ENCODE measurements at regions not wholly inside any gene's neighbourhood (a gene's known extent, or its start where the extent isn't known, plus 50 kb on each side); places are given as distances from the start of the nearest gene placed in this dataset.

DNA sequence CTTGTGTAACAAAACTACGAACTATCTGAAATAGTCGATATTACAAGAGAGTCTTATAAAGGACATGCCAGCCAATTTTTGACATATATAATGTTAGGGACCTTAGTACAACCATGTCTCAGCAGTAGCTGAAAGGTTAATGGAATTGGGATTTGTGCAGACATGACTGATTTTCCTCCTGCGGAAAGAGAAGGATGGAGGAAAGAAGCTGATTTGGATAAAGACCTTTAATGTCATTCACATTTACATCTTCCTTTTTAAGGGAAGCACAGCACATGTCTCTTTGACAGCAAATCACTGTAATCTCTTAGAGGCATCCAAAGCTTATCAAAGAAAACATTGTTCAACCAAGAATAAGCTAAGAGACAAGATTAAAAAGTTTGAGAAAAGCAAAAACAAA lies 1976.2 kb upstream of the IGFBP7 start:
- no peak for DNase-seq

DNA sequence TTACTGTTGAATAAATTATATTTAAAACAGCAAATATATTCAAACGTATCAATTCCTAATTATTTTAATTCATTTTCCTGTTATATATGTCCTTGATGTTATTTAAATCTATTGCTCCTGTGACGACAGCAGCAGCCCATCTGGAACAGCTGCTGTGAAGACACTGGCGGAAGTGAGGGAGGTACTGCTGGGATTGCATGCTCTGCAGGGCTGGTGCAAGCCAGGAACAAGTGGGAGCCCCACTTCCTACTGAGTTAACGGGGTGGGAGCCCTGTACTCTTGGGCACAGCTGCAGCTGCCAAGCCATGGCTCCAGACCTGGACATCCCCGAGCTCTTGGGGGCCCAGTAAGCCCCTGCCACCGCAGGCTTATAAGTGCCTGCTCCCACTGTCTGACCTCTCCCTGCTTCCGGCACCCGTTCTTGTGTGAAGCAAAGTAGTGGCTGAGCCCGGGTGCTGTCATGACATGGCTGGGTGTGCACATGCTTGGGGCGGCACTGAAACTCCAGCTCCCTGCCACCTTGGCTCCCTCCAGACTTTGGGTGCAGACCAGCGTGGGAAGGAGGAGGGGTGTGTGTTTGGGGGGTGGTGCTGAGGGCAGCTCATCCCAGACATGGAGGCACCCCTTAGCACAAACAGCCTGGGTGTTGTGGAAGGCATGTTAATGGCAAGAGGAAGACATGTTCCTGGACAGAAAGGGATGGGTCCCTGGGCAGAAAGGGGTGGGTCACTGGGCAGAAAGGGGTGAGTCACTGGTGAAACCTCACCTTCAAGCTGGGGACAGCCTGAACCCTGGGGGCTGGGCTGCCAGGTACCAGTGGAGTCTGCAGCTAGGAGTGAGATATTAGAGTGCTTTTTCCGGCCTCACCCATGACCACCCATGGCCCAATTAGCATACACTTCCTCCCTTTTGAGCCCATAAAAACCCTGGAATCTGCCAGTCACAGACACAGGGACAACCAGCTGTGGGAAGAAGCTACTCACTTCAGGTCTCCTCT lies 1981.3 kb upstream of the IGFBP7 start:
- peak; percentile 1 for DNase-seq

GRCh38 chr4:59094505-59094904 lies 1984.3 kb upstream of the IGFBP7 start:
- DNase-seq, result no peak

GRCh38 chr4:59102311-59102710 lies 1992.1 kb upstream of the IGFBP7 start:
- DNase-seq, result no peak

- DNase-seq, result no peak
Observed at GRCh38 chr4:59120287-59120814, 2010.2 kb upstream of the IGFBP7 start.

GRCh38 chr4:59122626-59123025 lies 2012.4 kb upstream of the IGFBP7 start:
- DNase-seq, result no peak

- DNase-seq, result no peak
Observed at GRCh38 chr4:59126159-59126558, 2016.0 kb upstream of the IGFBP7 start.

- DNase-seq, result no peak
Observed at GRCh38 chr4:59127006-59127405, 2016.8 kb upstream of the IGFBP7 start.

GRCh38 chr4:59127743-59128142 lies 2017.6 kb upstream of the IGFBP7 start:
- no peak for DNase-seq

DNA sequence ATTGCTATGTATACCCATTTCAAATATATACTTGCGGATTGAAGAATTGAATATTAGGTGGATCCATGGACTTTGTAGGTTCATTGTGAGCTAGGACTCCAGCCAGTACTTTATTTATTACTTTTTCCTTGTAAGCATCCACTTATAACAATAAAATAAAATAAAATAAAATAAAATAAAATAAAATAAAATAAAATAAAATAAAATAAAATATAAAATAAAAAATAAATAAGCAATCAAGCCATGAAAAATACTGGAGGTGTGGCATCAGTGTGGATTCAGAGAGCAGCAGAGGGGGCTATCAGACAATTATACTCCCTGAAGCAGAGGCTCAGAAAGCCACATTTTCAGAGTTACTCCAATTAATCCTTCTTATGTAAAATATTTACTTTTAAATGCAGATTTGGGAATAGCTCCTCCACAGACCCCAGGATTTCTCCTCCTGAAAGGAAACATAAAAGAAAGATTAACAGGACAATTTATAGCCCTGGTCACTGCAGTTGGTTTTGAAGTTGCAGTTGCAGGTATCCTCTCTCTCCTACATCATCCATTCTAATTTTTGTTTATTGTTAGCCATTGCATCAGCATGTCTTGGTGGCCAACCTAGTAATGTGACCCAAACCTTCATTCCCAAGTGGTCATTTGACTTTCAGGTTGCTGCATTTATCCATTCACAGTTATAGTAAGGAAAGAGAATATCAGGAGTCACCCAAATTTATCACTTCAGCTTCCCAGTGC lies 2025.2 kb upstream of the IGFBP7 start:
- no peak for DNase-seq

DNA sequence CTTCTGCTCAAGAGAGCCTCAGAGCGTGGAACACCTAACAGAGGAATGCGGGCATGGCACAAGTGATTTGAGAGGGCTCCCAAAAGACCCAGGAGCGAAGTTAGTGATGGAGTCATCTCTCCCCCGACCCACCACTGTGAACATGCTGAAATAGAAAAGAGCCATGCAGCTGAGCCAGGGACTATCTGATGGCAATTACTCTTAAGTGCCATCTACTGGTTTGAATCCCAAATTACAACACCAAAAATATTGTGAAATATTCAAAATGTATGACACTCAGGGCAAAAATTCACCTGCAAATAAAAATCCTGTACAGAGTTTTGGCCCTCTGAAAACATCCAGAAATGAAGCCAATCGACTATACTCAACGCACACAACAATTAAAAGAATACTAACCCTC lies 2038.9 kb upstream of the ADGRL3 start:
- DNase-seq, result no peak

DNA sequence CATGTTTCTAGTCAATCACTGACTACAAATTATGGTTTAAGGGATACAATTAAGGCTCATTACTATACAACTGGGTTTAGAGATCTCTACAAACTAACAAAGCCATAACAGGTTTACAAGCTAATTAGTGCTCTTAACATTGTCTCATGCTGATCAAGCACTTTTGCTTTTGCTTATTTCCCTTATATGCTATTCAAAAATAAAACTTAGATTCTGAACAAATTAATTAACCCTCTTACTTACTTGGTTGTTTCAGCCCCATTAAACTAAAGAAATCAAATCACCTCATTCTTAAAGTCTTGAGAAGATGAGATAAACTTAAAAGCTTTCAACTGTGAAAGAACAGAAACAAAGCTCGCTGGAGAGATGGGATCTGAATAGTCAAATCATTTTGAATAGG lies 2024.5 kb upstream of the ADGRL3 start:
- no peak for DNase-seq

DNA sequence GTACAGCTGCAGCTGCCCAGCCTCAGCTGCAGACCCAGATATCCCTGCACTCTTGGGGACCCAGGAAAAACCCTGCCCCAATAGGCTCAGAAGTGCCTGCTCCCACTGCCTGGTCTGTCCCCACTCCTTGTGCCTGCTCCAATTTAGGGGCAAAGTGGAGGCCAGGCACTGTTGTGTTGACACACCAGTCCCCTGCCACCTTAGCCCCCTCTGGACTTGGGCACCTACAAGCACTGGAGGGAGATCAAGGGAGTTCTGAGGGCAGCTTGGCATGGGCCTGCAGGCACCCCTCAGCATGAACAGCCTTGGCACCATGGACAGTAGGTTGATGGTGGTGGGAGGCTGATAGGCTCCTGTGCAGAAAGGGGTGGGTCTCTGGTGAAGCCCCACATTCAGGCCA lies 2020.8 kb upstream of the ADGRL3 start:
- DNase-seq, result no peak

GRCh38 chr4:59180161-59180560 lies 2020.0 kb upstream of the ADGRL3 start:
- no peak for DNase-seq

DNA sequence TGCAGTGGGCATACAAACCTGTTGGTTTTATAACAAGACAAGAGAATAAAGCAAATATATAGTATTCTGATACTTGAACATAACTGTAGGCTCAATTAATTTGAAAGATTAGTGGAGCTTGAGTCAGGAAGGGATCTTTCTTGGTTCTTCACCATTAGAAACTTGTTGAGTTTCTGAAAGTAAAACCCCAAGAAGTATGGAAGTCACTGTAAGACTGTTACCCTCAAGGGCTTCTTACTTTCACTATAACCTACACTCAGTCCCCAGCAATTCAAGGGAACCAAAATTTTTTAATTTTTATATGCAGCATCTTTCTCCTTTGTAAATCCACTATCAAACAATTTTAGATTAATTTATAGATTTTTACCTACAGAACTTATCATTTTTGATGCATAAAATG lies 2019.2 kb upstream of the ADGRL3 start:
- no peak for DNase-seq

DNA sequence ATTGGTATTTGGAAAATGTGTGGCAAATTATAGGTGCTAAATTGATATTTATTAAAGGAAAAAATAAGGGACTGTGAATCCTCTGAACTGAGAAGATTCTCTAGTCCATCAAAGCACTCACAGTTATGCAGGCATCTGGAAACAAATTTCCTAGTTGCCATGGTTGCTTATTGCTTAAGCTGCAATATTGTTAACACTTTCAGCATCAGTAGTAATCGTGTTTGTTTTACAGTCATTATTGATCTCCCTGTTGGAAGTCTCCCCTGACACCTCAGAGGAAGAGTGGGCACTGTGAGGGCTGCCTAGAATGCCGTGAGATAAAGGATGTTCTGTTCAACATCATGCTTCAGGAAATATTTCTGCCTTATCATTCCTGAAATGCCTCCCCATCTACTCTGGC lies 2004.3 kb upstream of the ADGRL3 start:
- no peak for DNase-seq

DNA sequence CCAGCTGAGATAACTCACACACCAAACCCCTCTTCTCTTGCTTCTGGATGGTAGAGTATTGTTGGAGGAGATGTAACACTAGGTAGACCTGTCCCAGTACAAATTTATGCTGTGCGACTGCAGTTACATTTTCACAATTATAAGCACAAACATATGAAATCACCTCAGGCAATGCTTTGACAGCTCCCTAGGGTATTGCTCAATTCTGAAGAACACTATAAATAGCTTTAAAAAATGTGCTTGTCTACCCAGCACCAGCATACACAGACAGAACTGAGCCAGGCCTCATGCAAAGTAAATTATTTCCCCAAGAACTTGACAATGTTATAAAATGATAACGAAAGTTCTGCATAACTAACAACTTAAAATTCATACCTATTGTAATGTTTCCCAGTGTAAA lies 1999.1 kb upstream of the ADGRL3 start:
- no peak for DNase-seq

DNA sequence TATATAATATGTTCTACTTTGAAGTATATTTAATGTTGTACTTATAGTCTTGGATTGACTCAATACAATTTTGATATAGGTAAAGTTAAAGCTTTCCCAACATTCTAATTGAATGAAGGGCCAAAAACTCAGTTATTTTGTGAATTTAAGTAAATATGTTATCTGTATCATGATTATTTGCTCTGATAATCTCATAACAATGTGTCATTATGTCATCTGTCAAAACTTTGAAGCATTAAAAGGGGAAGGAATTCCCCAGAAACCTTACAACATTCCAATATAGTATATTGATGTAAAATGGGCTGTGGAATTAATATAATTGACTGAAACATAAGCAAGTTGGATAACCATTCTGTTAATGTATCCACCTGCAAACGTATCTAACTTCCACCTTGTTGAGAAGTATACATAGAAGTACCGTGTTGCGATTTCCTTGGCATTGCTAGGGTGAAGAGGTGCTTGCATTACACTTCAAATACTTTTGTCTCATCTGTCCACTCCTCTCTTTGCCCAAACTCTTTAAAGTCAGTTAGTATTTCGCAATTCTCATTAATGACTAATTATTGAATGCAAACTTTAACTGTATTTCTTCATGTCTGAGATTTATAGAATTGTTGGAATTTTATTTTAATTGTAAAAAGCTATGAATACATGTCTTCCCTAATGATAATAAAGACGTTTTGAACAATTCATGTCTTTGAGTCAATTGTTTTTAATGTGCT lies 1982.1 kb upstream of the ADGRL3 start:
- DNase-seq, result no peak

DNA sequence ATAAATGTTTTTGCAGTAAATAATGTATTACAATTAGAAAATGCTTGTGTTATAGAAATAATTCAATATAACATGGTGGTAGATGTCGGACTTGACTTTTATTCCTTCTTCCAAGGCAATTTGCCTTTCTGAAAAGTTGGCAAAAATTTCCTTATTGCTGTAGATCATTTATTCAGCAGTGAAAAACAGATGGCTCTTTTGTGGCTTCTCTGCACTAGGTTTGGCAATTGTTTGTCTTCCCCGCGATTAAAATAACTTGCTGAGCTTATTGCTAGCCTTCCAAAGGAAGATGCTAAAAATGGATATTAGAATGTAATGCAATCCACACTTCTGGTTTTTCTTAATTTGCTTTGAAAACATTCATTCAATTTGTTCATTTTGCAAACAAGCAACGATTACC lies 1977.9 kb upstream of the ADGRL3 start:
- DNase-seq, result no peak

GRCh38 chr4:59223292-59223941 lies 1976.7 kb upstream of the ADGRL3 start:
- DNase-seq, result no peak

DNA sequence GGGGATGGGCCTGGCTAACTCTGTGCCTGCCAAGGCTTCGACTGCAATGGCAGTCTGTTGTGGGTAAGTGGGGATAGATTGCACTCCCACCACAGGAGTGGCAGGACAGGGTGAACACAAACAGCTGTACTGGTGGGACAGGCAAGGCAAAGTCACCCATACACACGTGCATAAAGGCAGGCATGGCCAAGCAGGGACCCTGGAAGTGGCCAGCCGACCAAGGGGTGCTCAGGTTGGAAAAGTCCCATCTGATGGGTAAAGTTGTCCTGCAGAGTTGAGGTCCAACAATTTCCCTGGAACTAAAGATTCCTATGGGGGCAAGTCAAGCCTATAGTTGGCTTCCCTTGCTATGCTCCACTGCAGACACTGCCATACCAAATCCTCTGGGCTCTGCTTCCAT lies 1961.9 kb upstream of the ADGRL3 start:
- DNase-seq, result no peak

GRCh38 chr4:59240011-59240410 lies 1960.1 kb upstream of the ADGRL3 start:
- no peak for DNase-seq

DNA sequence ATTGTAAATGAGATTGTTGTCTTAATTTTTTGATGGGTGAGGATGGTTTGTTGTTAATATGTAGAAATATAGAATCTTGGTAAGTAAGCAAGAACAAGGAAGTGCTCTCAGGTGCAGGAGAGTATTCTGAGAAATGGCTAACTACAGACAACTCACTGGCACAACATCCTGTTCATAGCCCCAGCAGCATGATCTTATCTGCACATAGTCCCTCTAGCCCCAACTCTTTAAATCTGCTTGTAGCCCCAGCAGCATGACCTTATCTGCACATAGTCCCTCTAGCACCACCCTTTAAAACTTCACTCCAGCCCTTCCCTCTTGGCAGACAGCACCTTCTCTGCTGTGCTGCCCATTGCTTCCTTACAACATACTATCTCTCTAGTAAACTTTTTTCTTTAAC lies 1957.1 kb upstream of the ADGRL3 start:
- no peak for DNase-seq

All from NK-92 treated with Interleukin-12 subunit alpha and Interleukin-12 subunit beta, amount 100 ng/mL, for 24 hours (cell line).